Fibroblast of mammary gland (primary cell): ENCODE measurements at regions not wholly inside any gene's neighbourhood (a gene's known extent, or its start where the extent isn't known, plus 50 kb on each side); places are given as distances from the start of the nearest gene placed in this dataset.

Experiments used
- DNase-seq: peaks from one replicate; pipeline ENCODE4 v3.0.0-alpha.2; 2010; ENCODE audit warnings: low read depth
- H3K4me3 ChIP-seq: 2 replicates; pipeline ENCODE4 v1.5.1; 2011; ENCODE audit warnings: low read depth, mild to moderate bottlenecking, low read length, moderate library complexity; ENCODE audit not compliant: control insufficient read depth
- TF ChIP-seq, protein P1 (sequence below): conservative IDR thresholded peaks from 2 replicates; pipeline ENCODE4 v1.5.1; 2011; ENCODE audit warnings: low read depth, low read length, inconsistent platforms; ENCODE audit not compliant: control insufficient read depth, insufficient read depth

DNA sequence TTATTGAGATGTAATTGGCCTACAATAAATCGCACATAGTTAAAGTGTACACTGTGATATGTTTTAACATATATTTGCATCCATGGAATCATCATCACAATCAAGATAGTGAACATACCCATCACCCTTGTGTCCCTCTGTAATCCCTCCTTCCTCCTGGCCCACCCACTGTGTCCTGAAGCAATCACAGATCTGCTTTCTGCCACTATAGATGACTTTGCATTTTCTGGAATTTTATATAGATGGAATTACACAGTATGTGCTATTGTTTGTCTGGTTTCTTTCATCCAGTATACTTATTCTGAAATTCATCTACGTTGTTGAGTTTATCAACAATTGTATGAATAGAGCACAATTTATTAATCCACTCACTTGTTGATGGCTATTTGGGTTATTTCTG, 181.3 kb downstream of the SNX10 start:
- DNase-seq = no peak
- no peak overlapping the region for H3K4me3 ChIP-seq
- TF ChIP-seq, protein P1, sequence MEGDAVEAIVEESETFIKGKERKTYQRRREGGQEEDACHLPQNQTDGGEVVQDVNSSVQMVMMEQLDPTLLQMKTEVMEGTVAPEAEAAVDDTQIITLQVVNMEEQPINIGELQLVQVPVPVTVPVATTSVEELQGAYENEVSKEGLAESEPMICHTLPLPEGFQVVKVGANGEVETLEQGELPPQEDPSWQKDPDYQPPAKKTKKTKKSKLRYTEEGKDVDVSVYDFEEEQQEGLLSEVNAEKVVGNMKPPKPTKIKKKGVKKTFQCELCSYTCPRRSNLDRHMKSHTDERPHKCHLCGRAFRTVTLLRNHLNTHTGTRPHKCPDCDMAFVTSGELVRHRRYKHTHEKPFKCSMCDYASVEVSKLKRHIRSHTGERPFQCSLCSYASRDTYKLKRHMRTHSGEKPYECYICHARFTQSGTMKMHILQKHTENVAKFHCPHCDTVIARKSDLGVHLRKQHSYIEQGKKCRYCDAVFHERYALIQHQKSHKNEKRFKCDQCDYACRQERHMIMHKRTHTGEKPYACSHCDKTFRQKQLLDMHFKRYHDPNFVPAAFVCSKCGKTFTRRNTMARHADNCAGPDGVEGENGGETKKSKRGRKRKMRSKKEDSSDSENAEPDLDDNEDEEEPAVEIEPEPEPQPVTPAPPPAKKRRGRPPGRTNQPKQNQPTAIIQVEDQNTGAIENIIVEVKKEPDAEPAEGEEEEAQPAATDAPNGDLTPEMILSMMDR = no peak

DNA sequence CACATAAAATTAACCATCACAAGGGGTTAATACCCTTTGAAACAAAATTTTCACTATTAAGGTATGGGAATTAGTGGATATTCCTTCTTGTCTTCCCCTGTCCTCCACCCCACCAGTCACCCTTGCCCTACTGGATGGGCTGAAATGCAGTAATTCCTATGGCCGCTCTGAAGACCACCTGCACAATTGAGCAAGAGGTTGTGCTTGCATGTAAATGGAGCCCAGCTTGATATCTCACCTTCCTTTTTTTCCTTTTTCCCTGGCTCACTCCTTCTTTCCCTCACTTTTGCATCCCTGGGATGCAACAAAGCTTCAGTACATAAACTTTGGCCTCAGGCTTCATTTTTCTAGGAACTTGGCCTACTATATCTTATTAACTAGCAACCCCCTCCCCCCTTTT, 184.6 kb downstream of the SNX10 start:
- no peak overlapping the region for H3K4me3 ChIP-seq
- TF ChIP-seq, protein P1 = no peak
- no peak for DNase-seq

DNA sequence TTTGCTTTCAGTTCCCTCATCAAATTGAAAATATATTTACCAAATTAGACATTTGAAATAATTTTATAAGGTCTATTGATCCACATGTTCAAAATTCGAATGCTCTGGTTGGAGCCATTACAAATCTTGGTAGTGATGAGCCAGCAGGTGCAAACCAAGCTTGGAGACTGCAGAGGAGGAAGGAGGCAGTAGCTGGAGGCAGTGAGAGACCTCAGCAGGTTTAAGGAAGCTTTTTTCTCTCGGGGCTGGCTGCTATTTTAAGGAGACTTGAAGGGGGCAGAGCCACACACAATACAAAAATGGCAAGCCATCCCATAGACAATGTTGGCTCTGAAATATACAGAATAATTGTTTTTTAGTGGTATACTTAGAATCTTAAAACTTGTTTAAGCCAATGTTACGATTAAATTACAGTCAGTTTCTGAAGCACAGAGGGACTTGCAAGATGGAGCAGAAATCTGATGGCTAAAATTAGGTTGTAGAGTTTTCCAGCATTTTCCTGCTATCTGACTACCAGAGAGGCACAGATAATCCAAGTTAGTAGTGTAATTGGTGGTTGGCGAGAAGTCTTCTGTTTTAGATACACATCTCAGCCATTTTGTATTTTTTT, 185.8 kb downstream of the SNX10 start:
- DNase-seq = no peak
- TF ChIP-seq, protein P1 = no peak
- no peak overlapping the region for H3K4me3 ChIP-seq

DNA sequence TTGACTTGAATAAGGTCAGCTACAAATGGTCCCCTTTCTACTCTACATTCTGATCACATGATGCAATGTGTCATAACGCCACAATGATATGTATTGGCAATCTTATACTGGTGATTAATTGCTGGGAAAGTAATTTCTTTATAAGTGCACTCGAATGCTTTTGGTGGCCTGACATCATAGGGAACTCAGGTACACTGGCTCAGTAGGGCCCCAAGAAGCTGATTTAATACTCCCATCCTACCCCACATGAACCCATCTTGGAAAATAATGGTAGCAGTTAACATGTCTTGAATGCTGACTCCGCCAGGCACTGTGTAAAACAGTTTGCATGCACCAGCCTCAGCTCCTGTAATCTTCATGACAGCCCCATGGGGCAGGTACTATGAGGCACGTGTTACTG, 186.9 kb downstream of the SNX10 start:
- no peak overlapping the region for H3K4me3 ChIP-seq
- no peak for DNase-seq
- TF ChIP-seq, protein P1 = no peak

DNA sequence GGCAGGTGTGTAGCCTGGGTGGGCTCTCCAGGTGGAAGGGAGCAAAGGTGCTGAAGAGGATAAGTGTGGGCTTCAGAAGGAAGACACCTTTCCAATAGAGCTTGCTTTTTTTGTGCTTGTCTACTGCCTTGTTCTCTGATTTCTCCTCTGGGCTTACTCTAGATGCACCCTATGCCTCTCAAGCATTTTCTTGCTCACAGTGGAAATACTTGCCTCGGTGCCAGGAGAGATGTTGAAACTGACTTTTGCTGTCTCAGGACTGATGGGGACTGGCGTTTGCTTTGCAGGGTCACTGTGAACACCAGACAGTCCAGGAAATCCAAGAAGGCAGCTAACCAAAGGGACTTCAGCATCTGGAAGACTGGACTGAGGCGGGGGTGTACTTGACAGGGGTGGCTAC, 187.9 kb downstream of the SNX10 start:
- no peak for DNase-seq
- TF ChIP-seq, protein P1 = no peak
- no peak overlapping the region for H3K4me3 ChIP-seq

DNA sequence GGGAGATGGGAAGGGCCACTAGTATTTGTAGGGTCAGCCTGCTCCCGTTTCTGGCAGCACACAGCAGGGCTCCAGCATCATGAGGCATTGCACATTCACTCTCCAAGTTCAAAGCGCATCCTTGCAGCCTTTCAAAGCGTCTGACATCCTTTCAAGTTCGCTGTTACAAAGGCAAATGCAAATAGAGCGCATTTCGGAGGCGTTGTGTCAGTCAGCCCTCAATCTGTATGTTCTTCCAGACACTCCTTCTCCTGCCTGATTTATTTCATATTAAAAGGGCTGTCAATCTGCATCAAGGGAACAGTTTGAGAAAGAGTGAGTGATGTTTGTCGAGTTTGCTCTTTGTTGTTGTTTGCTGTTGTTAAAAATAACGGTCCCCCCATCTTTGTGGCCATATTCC, 188.5 kb downstream of the SNX10 start:
- no peak overlapping the region for H3K4me3 ChIP-seq
- TF ChIP-seq, protein P1 = no peak
- no peak for DNase-seq

DNA sequence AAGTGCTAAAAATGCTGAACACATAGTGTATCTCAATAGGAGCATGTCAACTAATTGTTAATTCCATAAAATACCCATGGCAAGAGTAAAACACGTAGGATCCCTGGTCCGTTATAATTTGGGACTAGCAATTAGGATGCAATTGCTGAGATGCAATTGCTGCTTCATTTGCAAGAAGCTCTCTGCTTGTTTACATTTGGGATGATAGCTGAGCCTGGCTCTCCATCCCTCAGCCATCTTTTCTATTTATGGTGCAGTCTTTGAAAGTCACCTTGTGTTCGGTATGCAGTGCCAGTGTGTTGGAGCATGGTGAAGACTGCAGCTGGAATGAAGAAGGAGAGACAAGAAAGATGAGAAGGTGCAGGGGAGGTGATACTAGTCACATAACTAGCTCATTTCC, 191.3 kb downstream of the SNX10 start:
- no peak overlapping the region for H3K4me3 ChIP-seq
- TF ChIP-seq, protein P1 = no peak
- DNase-seq = no peak
